ENCODE measurements at regions not wholly inside any gene's neighbourhood (a gene's known extent, or its start where the extent isn't known, plus 50 kb on each side); places are given as distances from the start of the nearest gene placed in this dataset.

DNA sequence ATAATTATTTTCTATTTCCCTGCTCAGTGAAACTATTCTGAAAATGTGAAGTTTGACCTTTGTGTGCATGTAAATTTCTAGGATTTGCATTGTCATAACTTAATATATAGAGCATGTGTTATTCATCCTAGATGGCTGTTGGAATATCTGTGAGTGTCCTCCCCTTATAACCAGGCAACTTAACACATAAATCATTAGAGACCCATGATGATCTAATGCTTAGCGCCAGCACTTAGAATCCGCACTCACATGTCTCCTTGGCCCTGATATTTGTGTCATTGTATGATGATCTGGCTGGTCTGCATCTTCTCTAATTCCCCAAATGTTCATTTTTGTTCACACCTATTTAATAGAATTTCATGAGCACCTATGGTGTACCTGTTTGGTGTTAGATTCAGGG is 1354.5 kb downstream of the XPNPEP1 start:
- TF ChIP-seq, protein P1, sequence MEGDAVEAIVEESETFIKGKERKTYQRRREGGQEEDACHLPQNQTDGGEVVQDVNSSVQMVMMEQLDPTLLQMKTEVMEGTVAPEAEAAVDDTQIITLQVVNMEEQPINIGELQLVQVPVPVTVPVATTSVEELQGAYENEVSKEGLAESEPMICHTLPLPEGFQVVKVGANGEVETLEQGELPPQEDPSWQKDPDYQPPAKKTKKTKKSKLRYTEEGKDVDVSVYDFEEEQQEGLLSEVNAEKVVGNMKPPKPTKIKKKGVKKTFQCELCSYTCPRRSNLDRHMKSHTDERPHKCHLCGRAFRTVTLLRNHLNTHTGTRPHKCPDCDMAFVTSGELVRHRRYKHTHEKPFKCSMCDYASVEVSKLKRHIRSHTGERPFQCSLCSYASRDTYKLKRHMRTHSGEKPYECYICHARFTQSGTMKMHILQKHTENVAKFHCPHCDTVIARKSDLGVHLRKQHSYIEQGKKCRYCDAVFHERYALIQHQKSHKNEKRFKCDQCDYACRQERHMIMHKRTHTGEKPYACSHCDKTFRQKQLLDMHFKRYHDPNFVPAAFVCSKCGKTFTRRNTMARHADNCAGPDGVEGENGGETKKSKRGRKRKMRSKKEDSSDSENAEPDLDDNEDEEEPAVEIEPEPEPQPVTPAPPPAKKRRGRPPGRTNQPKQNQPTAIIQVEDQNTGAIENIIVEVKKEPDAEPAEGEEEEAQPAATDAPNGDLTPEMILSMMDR (IDR thresholded peaks at IDR 0.05) = no peak
- no peak for TF ChIP-seq POLR2A (IDR thresholded peaks at IDR 0.05)
- TF ChIP-seq EP300 (IDR thresholded peaks at IDR 0.05) = no peak
- TF ChIP-seq POLR2AphosphoS5 (IDR thresholded peaks at IDR 0.05) = no peak
- Histone ChIP-seq H3K27ac (no peak overlapping the region), H3K4me1 (no peaks in the 10 kb centered on the region), H3K9me3 (no peaks in the 10 kb centered on the region), H3K4me3 (no peak overlapping the region), H3K36me3 (no peaks in the 10 kb centered on the region), H3K27me3 (no peaks in the 10 kb centered on the region)
- DNase-seq (no peak), ATAC-seq (ENCODE audit: low FRiP score in 2 of 2) (no peak)
- WGBS, 2 donors = 90 to 96% methylated on average over 2 of the region's 2 CpGs

DNA sequence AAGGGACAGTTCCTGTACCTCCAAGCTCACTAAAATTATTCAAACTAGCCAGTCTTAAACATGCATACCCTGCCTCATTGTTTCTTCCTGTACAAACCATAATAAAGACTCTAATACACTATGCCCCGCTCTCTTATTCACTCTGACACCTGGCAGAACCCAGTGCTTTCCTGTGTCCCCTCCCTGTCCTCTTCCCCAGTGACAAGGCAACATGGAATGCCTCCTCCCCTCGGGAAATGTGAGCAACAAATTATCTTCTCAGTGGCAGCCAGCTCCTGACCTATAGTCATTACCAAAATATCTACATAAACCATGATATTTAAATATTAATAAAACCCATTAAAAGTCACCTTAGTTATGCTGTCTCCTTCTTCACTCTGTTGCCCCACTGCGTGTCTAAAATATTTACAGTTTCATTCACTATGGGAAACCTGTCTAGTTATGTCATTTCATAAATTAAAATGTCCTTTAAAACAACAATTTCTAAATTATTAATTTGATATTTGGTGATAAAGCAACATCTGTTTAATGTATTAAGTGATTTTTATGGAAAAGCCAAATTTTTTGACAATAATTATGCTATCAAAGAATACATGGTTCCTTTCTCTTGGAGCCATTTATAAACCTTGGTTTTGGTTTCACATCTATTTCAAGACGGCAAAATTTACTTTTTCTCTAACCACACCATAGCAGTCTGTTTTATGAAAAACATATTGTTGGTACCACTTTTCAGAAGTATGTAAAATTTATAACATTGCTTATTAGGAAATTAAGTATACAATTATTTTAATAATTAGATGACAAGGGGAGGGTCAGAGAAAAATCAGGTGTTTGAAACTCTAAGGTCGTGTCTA is 1355.2 kb downstream of the XPNPEP1 start:
- Histone ChIP-seq H3K4me3 (no peak overlapping the region), H3K9me3 (no peaks in the 10 kb centered on the region), H3K36me3 (no peaks in the 10 kb centered on the region), H3K27ac (no peak overlapping the region), H3K27me3 (no peaks in the 10 kb centered on the region), H3K4me1 (no peaks in the 10 kb centered on the region)
- ATAC-seq (ENCODE audit: low FRiP score in 2 of 2) (no peak), DNase-seq (no peak)
- WGBS, 2 donors = 60 to 63% methylated on average over 5 of the region's 5 CpGs
- TF ChIP-seq EP300 (IDR thresholded peaks at IDR 0.05) (no peak), POLR2AphosphoS5 (IDR thresholded peaks at IDR 0.05) (no peak), POLR2A (IDR thresholded peaks at IDR 0.05) (no peak)
- TF ChIP-seq, protein P1 (IDR thresholded peaks at IDR 0.05) = no peak

DNA sequence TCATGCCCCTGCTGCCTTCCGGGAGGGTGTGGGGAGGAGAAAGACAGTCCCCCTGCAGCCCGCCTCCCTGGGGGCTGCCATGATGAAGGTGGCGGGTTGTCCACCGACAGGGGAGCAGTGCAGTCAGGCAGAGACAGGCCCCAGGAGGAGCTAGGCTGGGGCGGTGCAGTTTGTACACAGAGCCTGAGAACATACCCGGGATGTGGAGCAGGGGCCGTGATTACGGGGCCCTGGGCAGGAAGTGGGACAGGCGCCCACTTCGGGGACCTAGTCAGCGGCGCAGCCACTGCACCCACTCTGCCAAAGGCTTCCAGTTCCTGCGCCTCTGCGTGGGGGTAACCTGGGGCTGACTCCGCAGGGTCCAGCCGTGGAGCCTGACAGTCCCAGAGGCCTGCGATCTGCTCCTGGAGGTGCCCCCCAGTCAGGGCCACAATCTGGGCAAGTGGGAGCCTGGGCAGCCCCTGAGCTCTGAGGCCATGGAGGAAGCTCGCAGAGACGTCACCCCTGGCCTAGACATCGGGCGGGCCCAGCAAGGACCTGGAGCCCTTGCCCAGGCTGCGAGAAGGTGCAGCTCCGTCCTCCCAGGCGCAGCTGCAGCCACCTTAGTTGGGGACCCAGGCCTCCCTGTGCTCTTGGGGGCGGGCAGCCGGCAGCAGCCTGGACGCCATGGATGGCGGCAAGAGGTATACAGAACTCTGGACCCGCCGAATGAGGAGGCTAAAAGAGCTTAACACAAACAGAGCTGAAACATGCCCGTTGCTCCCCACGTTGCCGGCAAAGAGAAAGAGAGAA is 1356.8 kb downstream of the XPNPEP1 start:
- WGBS, 2 donors = 91 to 97% methylated on average over 9 to 26 of the region's 33 CpGs
- Histone ChIP-seq H3K27ac (no peak overlapping the region), H3K9me3 (no peaks in the 10 kb centered on the region), H3K36me3 (no peaks in the 10 kb centered on the region), H3K4me1 (no peaks in the 10 kb centered on the region), H3K4me3 (no peak overlapping the region), H3K27me3 (no peaks in the 10 kb centered on the region)
- DNase-seq (peak in 1 of 2 donors; percentile 60), ATAC-seq (ENCODE audit: low FRiP score in 2 of 2) (peak in 1 of 2 donors; percentile 49)
- TF ChIP-seq POLR2AphosphoS5 (IDR thresholded peaks at IDR 0.05) = no peak
- TF ChIP-seq EP300 (IDR thresholded peaks at IDR 0.05) = no peak
- TF ChIP-seq, protein P1 (IDR thresholded peaks at IDR 0.05) = no peak
- TF ChIP-seq POLR2A (IDR thresholded peaks at IDR 0.05) = no peak

DNA sequence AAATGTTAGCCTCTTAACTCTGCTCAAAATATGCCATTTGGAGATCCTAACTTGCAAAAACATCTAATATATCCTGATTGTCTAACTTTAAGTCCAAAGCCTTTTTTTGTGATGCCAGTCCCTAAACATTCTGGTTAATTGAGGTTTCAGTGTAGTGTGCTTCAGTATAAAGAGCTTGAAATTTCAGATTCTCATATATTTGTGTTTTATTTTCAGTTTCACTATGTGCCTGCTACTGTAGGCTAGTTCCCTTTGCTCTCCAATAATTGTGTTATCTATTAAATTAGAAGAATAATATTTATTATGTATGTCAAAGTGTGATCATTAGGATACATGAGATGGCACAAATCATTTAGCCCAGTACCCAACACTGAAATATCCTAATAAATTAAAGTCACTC is 1361.2 kb downstream of the XPNPEP1 start:
- Histone ChIP-seq H3K36me3 (no peaks in the 10 kb centered on the region), H3K27me3 (no peaks in the 10 kb centered on the region), H3K4me3 (no peak overlapping the region), H3K9me3 (no peaks in the 10 kb centered on the region), H3K4me1 (no peaks in the 10 kb centered on the region), H3K27ac (no peak overlapping the region)
- TF ChIP-seq, protein P1 (IDR thresholded peaks at IDR 0.05) = no peak
- TF ChIP-seq POLR2AphosphoS5 (IDR thresholded peaks at IDR 0.05) = no peak
- TF ChIP-seq EP300 (IDR thresholded peaks at IDR 0.05) = no peak
- no peak for TF ChIP-seq POLR2A (IDR thresholded peaks at IDR 0.05)
- ATAC-seq (ENCODE audit: low FRiP score in 2 of 2) = no peak
- DNase-seq = no peak

All from upper lobe of left lung (tissue), 6 donors.